Heart left ventricle (tissue), 13 donors: ENCODE measurements at regions not wholly inside any gene's neighbourhood (a gene's known extent, or its start where the extent isn't known, plus 50 kb on each side); places are given as distances from the start of the nearest gene placed in this dataset.

Experiments
- CTCF ChIP-seq, 12 donors: fragments of 200-600 bp; sonication (generic) in 4 of 12; IDR thresholded peaks; one replicate each; pipeline versions ENCODE4 v1.5.0 to v1.8.0; 2018 to 2022; ENCODE audit warnings: antibody characterized with exemption in 12 of 12, mild to moderate bottlenecking in 5 of 12
- POLR2A ChIP-seq, 2 donors: fragments of 450-650 bp; IDR thresholded peaks; one replicate each; pipeline ENCODE4 v1.6.1; 2017; ENCODE audit warnings: antibody characterized with exemption in 2 of 2, mild to moderate bottlenecking in 2 of 2, moderate library complexity in 2 of 2
- donor health status: ischemic (EF 13 %, LVEDD 7.1; RV severe dilation, severe dysfunction).
- donor health status: DM: no; HTN: yes; CAD: no.
- donor health status: DM: no; HTN: no; CAD: no.
- donor health status: ischemic (EF 25% LVEDD 6.9; RV normal size, moderate dysfunction).
- donor health status: ischemic (EF 25% LVEDD 5.7; RV mildly dilated, moderate dysfunction).
- donor health status: ischemic (EF 35%, LVEDD 5.7; RV mildly dilated, moderate dysfunction).
- donor health status: nonischemic (EF 11% LVEDD 7.7; RV severe dilation, severe dysfunction).
- donor health status: DM: yes; HTN: yes; CAD: no.
- donor health status: PGD.
- donor health status: ischemic (EF 29% LVEDD 5.4; RV normal size, mild dysfunction).
- donor health status: nonischemic (EF 23%, LVEDD 6.1; RV moderate dilation, normal function).

- no peak for TF ChIP-seq CTCF (IDR thresholded peaks at IDR 0.05)
- TF ChIP-seq POLR2A (IDR thresholded peaks at IDR 0.05) = no peak
Observed at GRCh38 chr5:174167080-174167910, 121.8 kb downstream of the NSG2 start.
